Neural crest cell (in vitro differentiated cells): ENCODE measurements at regions not wholly inside any gene's neighbourhood (a gene's known extent, or its start where the extent isn't known, plus 50 kb on each side); places are given as distances from the start of the nearest gene placed in this dataset.

ENCODE experiments used
- DNase-seq: peaks from one replicate; pipeline ENCODE4 v3.0.0; 2021; ENCODE audit warnings: low read depth, mixed read lengths, low spot score
- H3K27ac Mint-ChIP-seq: one replicate; pipeline ENCODE4 v1.8.0; 2021; ENCODE audit warnings: mild to moderate bottlenecking, mixed read lengths; ENCODE audit not compliant: unreplicated experiment
- H3K27me3 Mint-ChIP-seq: 2 replicates; pipeline ENCODE4 v1.8.0; 2021; ENCODE audit warnings: low read depth, mild to moderate bottlenecking, mixed read lengths
- H3K36me3 Mint-ChIP-seq: 2 replicates; pipeline ENCODE4 v1.8.0; 2021; ENCODE audit warnings: low read depth, mild to moderate bottlenecking, mixed read lengths
- H3K4me1 Mint-ChIP-seq: 2 replicates; pipeline ENCODE4 v1.8.0; 2021; ENCODE audit warnings: mixed read lengths
- H3K4me3 Mint-ChIP-seq: one replicate; pipeline ENCODE4 v1.8.0; 2021; ENCODE audit warnings: mild to moderate bottlenecking, mixed read lengths
- H3K9me3 Mint-ChIP-seq: 2 replicates; pipeline ENCODE4 v1.8.0; 2021; ENCODE audit warnings: mixed read lengths
- CTCF ChIP-seq: fragments of 200-600 bp; sonication (generic); conservative IDR thresholded peaks from 2 replicates; pipeline ENCODE4 v1.5.0; 2021; ENCODE audit warnings: antibody characterized with exemption, mild to moderate bottlenecking

GRCh38 chr4:17157304-17157703, 258.9 kb upstream of the LDB2 start:
- Mint-ChIP-seq H3K4me3 (no peak overlapping the region), H3K27me3 (no peaks in the 10 kb centered on the region), H3K27ac (no peak overlapping the region)

GRCh38 chr4:17155486-17155885, 257.0 kb upstream of the LDB2 start:
- no peak for DNase-seq
- TF ChIP-seq CTCF, result no peak
- H3K4me3 Mint-ChIP-seq, result no peak overlapping the region
- H3K4me1 Mint-ChIP-seq, result peaks cover 13% of the 10 kb centered on the region
- no peak overlapping the region for H3K27ac Mint-ChIP-seq
- H3K36me3 Mint-ChIP-seq, result no peaks in the 10 kb centered on the region
- peaks cover 19% of the 10 kb centered on the region for H3K9me3 Mint-ChIP-seq
- no peaks in the 10 kb centered on the region for H3K27me3 Mint-ChIP-seq

More at GRCh38 chr4:17157304-17157703, 258.9 kb upstream of the LDB2 start:
- Mint-ChIP-seq H3K9me3 (peaks cover 30% of the 10 kb centered on the region), H3K4me1 (peaks cover 13% of the 10 kb centered on the region), H3K36me3 (peaks cover 4% of the 10 kb centered on the region)
- no peak for DNase-seq
- no peak for TF ChIP-seq CTCF

- H3K9me3 Mint-ChIP-seq, result peaks cover 14% of the 10 kb centered on the region
- no peak for TF ChIP-seq CTCF
- H3K4me1 Mint-ChIP-seq, result peaks cover 13% of the 10 kb centered on the region
- H3K27ac Mint-ChIP-seq, result no peak overlapping the region
- H3K4me3 Mint-ChIP-seq, result no peak overlapping the region
- DNase-seq, result no peak
- H3K27me3 Mint-ChIP-seq, result no peaks in the 10 kb centered on the region
- no peaks in the 10 kb centered on the region for H3K36me3 Mint-ChIP-seq
Observed at GRCh38 chr4:17153572-17153971, 255.1 kb upstream of the LDB2 start.

- H3K36me3 Mint-ChIP-seq, result no peaks in the 10 kb centered on the region
- H3K4me3 Mint-ChIP-seq, result no peak overlapping the region
- peaks cover 13% of the 10 kb centered on the region for H3K4me1 Mint-ChIP-seq
- no peak overlapping the region for H3K27ac Mint-ChIP-seq
- no peak for DNase-seq
- H3K9me3 Mint-ChIP-seq, result peaks cover 12% of the 10 kb centered on the region
- no peak for TF ChIP-seq CTCF
- no peaks in the 10 kb centered on the region for H3K27me3 Mint-ChIP-seq
Observed at GRCh38 chr4:17152941-17153540, 254.6 kb upstream of the LDB2 start.

GRCh38 chr4:17142232-17142711, 243.8 kb upstream of the LDB2 start:
- H3K27me3 Mint-ChIP-seq, result no peaks in the 10 kb centered on the region

More at GRCh38 chr4:17142232-17142711, 243.8 kb upstream of the LDB2 start:
- TF ChIP-seq CTCF, result no peak
- no peak overlapping the region for H3K27ac Mint-ChIP-seq
- peaks cover 18% of the 10 kb centered on the region for H3K9me3 Mint-ChIP-seq
- DNase-seq, result no peak
- H3K36me3 Mint-ChIP-seq, result no peaks in the 10 kb centered on the region
- peaks cover 6% of the 10 kb centered on the region for H3K4me1 Mint-ChIP-seq
- no peak overlapping the region for H3K4me3 Mint-ChIP-seq
